Glomerular visceral epithelial cell (primary cell): ENCODE measurements at regions not wholly inside any gene's neighbourhood (a gene's known extent, or its start where the extent isn't known, plus 50 kb on each side); places are given as distances from the start of the nearest gene placed in this dataset.

ENCODE experiments used
- DNase-seq: peaks from one replicate; pipeline ENCODE4 v3.0.0-alpha.2; 2016; ENCODE audit errors: extremely low spot score

- no peak for DNase-seq
Observed at GRCh38 chr14:60563113-60563512, 54.2 kb downstream of the SIX6 start.

GRCh38 chr14:60565211-60565610, 56.3 kb downstream of the SIX6 start:
- DNase-seq, result peak; percentile 84

GRCh38 chr14:60566101-60566500, 57.2 kb downstream of the SIX6 start:
- peak; percentile 24 for DNase-seq

- no peak for DNase-seq
Observed at GRCh38 chr14:60573943-60574495, 65.1 kb downstream of the SIX6 start.

GRCh38 chr14:60575008-60575407, 66.1 kb downstream of the SIX6 start:
- DNase-seq, result no peak

- no peak for DNase-seq
Observed at GRCh38 chr14:60585676-60586075, 63.6 kb downstream of the SIX1 start.

- no peak for DNase-seq
Observed at GRCh38 chr14:60589442-60589841, 59.8 kb downstream of the SIX1 start.

- DNase-seq, result no peak
Observed at GRCh38 chr14:60590991-60591414, 58.3 kb downstream of the SIX1 start.
